Mucosa of descending colon (tissue), 3 donors: ENCODE measurements at regions not wholly inside any gene's neighbourhood (a gene's known extent, or its start where the extent isn't known, plus 50 kb on each side); places are given as distances from the start of the nearest gene placed in this dataset.

Experiments used
- ATAC-seq: fragments of 200-7000 bp; cut with Tn5 transposase; one replicate; pipeline ENCODE4 v1.9.1; 2020; ENCODE audit warnings: mild to moderate bottlenecking, moderate library complexity
- DNase-seq, 3 donors: peaks; one replicate each; pipeline ENCODE4 v3.0.0-alpha.2; 2020
- H3K36me3 ChIP-seq: fragments of 200-600 bp; one replicate; pipeline ENCODE4 v1.8.0; 2021; ENCODE audit warnings: low read depth, mild to moderate bottlenecking
- H3K4me1 ChIP-seq: fragments of 200-600 bp; one replicate; pipeline ENCODE4 v1.8.0; 2021; ENCODE audit warnings: low read depth, mild to moderate bottlenecking
- H3K4me3 ChIP-seq: fragments of 200-600 bp; one replicate; pipeline ENCODE4 v1.8.0; 2021; ENCODE audit warnings: mild to moderate bottlenecking
- H3K9me3 ChIP-seq: fragments of 200-600 bp; one replicate; pipeline ENCODE4 v1.8.0; 2021; ENCODE audit warnings: mild to moderate bottlenecking
- CTCF ChIP-seq: fragments of 200-600 bp; IDR thresholded peaks from one replicate; pipeline ENCODE4 v1.8.0; 2022; ENCODE audit warnings: antibody characterized with exemption, mild to moderate bottlenecking
- intact Hi-C, 2 donors: fragments of 100-400 bp; cut with DNase I in 1 of 2; cut with micrococcal nuclease in 1 of 2; formaldehyde crosslinking; loops; one replicate each; pipeline versions ENCODE4 v1.11.0 to v1.11.1; 2022; cut with DNase I, micrococcal nuclease
- donor health status: DM: no; HTN: no; CAD: no; lungs with moderate emphysema.
- donor health status: DM: no; HTN: no; CAD: no.
- donor health status: DM: no; HTN: yes; CAD: no.

- H3K36me3 ChIP-seq = no peaks in the 10 kb centered on the region
- TF ChIP-seq CTCF = no peak
- ATAC-seq (no peak), DNase-seq (no peak)
- no peak overlapping the region for H3K4me3 ChIP-seq
- intact Hi-C loops = no loop called here
- H3K4me1 ChIP-seq = no peaks in the 10 kb centered on the region
- H3K9me3 ChIP-seq = no peaks in the 10 kb centered on the region
Observed at GRCh38 chr16:50985733-50986132, 165.3 kb downstream of the SALL1 start.

GRCh38 chr16:50984688-50985087 lies 166.4 kb downstream of the SALL1 start:
- DNase-seq (no peak), ATAC-seq (no peak)
- Histone ChIP-seq H3K9me3 (no peaks in the 10 kb centered on the region), H3K36me3 (no peaks in the 10 kb centered on the region), H3K4me3 (no peak overlapping the region), H3K4me1 (no peaks in the 10 kb centered on the region)
- intact Hi-C loops = no loop called here
- TF ChIP-seq CTCF = no peak

GRCh38 chr16:50982808-50983207 lies 168.3 kb downstream of the SALL1 start:
- intact Hi-C loops = no loop called here
- Histone ChIP-seq H3K4me1 (no peaks in the 10 kb centered on the region), H3K4me3 (no peak overlapping the region), H3K9me3 (no peaks in the 10 kb centered on the region), H3K36me3 (no peaks in the 10 kb centered on the region)
- DNase-seq = no peak
- TF ChIP-seq CTCF = no peak
- no peak for ATAC-seq

- intact Hi-C loops = no loop called here
- H3K36me3 ChIP-seq = no peaks in the 10 kb centered on the region
- ATAC-seq (no peak), DNase-seq (no peak)
- H3K4me1 ChIP-seq = no peaks in the 10 kb centered on the region
- TF ChIP-seq CTCF = no peak
- H3K9me3 ChIP-seq = no peaks in the 10 kb centered on the region
- no peak overlapping the region for H3K4me3 ChIP-seq
Observed at GRCh38 chr16:50981951-50982350, 169.1 kb downstream of the SALL1 start.

- Histone ChIP-seq H3K4me3 (no peak overlapping the region), H3K4me1 (no peaks in the 10 kb centered on the region), H3K9me3 (no peaks in the 10 kb centered on the region), H3K36me3 (no peaks in the 10 kb centered on the region)
- TF ChIP-seq CTCF = no peak
- intact Hi-C loops = no loop called here
- DNase-seq (no peak), ATAC-seq (no peak)
Observed at GRCh38 chr16:50980666-50981065, 170.4 kb downstream of the SALL1 start.
